Kidney epithelial cell (primary cell): ENCODE measurements at regions not wholly inside any gene's neighbourhood (a gene's known extent, or its start where the extent isn't known, plus 50 kb on each side); places are given as distances from the start of the nearest gene placed in this dataset.

Experiments
- DNase-seq: peaks from one replicate; pipeline ENCODE4 v3.0.0-alpha.2; 2010; ENCODE audit warnings: low read depth
- H3K27me3 ChIP-seq: 2 replicates; pipeline ENCODE4 v1.6.0; 2011; ENCODE audit warnings: low read length; ENCODE audit not compliant: control insufficient read depth, insufficient read depth
- H3K36me3 ChIP-seq: 2 replicates; pipeline ENCODE4 v1.5.1; 2011; ENCODE audit warnings: low read length; ENCODE audit not compliant: control insufficient read depth, insufficient read depth
- H3K4me3 ChIP-seq: 2 replicates; pipeline ENCODE4 v1.5.1; 2011; ENCODE audit warnings: low read depth, mild to moderate bottlenecking, control low read depth, low read length
- CTCF ChIP-seq: IDR thresholded peaks from 2 replicates; pipeline ENCODE4 v1.5.1; 2011; ENCODE audit warnings: mild to moderate bottlenecking, moderate library complexity, low read length, control low read depth, inconsistent platforms; ENCODE audit not compliant: insufficient read depth, poor library complexity, severe bottlenecking

DNA sequence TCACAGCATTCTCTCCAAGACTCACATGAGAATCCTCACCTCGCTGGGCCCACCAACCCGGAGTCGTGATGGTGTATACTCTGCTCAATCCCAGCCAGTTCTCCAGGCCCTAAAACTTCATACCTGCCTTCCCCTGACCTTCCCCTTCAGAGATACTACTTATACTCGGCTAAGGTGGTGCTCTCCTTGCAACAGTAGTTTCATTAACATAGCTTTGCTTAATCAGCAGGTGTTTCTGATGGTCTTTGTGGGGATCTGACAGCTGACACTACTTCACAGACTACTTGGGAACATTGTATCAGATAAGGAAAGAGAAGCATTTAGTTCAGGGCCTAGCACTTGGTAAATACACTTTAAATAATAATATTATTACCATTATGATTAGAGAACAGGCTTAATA is 301.5 kb upstream of the DAB1 start:
- DNase-seq: no peak
- Histone ChIP-seq H3K4me3 (no peak overlapping the region), H3K36me3 (no peaks in the 10 kb centered on the region), H3K27me3 (no peaks in the 10 kb centered on the region)
- no peak for TF ChIP-seq CTCF

DNA sequence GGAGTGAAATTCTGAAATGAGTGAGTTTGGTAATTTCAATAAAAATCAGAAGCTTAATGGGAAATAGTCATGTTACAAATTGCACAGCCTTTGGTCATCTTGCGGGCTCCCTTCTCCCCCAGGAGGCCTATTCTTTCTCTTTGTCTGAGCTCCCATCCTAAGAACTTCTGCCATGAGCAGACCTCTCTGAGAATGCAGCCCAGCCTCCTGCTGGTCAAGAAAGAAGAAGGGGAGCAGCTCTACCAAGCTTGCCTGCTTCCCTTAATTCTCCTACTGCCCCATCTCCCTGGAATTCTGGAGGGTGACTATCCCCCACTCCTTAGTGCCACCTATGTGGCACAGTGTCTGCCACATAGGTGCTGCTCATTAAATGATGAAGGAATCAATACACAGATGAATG is 300.7 kb upstream of the DAB1 start:
- no peak for DNase-seq
- H3K4me3 ChIP-seq: no peak overlapping the region
- H3K36me3 ChIP-seq: no peaks in the 10 kb centered on the region
- TF ChIP-seq CTCF: no peak
- no peaks in the 10 kb centered on the region for H3K27me3 ChIP-seq

- TF ChIP-seq CTCF: no peak
- no peak for DNase-seq
- H3K4me3 ChIP-seq: no peak overlapping the region
- H3K36me3 ChIP-seq: no peaks in the 10 kb centered on the region
- H3K27me3 ChIP-seq: no peaks in the 10 kb centered on the region
These were observed 298.6 kb upstream of the DAB1 start for GRCh38 chr1:57722285-57722978.

GRCh38 chr1:57721001-57721400 is 297.1 kb upstream of the DAB1 start:
- Histone ChIP-seq H3K4me3 (no peak overlapping the region), H3K27me3 (no peaks in the 10 kb centered on the region), H3K36me3 (no peaks in the 10 kb centered on the region)
- DNase-seq: no peak
- no peak for TF ChIP-seq CTCF

- Histone ChIP-seq H3K4me3 (no peak overlapping the region), H3K36me3 (no peaks in the 10 kb centered on the region), H3K27me3 (no peaks in the 10 kb centered on the region)
- TF ChIP-seq CTCF: no peak
- no peak for DNase-seq
These were observed 295.4 kb upstream of the DAB1 start for GRCh38 chr1:57719274-57719673.

DNA sequence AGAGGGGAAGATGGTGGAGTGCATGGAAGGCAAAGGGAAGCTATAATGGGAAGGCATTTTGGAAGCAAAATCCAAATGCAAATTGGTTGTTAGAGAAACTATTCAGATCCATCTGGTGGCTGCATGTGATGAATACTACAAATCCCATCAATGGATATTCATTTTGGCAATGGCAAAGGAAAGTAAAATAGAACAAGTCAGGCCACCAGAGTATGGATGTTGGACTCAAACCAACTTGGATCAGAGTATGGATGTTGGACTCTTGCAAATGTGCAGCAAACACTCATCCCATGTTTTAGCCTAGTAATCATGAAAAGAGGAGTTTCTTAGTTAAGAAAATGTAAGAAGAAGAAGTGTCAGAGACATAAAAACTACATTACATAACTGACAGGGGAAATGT is 289.6 kb upstream of the DAB1 start:
- Histone ChIP-seq H3K27me3 (no peaks in the 10 kb centered on the region), H3K36me3 (no peaks in the 10 kb centered on the region), H3K4me3 (no peak overlapping the region)
- TF ChIP-seq CTCF: no peak
- no peak for DNase-seq
